NCI-H748 treated with DMSO at 0.1 percent for 48 hours (cell line): ENCODE measurements at regions not wholly inside any gene's neighbourhood (a gene's known extent, or its start where the extent isn't known, plus 50 kb on each side); places are given as distances from the start of the nearest gene placed in this dataset.

Experiments used
- DNase-seq: peaks from one replicate; lab custom pipeline; 2025; lab: John Stamatoyannopoulos, UW

DNA sequence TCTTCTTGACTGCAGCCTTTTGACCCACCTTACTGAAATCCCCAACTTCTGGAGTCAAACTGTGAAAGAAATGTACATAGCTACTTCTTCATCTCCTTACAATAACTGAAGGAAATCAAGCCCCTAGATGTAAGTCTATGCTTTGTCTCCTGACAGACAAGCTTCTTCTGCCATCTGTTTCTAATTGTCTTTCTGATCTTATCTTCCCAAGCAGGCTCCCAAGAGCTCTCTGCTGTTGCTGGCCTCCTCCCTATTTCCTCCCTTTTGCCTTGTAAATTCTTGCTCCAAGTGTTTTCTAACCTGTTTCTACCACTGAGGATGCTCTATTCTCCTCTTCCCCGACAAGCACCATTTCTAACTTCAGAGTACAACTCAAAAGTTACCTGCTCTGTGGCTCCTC, 77.4 kb upstream of the OSR1 start:
- no peak for DNase-seq

DNA sequence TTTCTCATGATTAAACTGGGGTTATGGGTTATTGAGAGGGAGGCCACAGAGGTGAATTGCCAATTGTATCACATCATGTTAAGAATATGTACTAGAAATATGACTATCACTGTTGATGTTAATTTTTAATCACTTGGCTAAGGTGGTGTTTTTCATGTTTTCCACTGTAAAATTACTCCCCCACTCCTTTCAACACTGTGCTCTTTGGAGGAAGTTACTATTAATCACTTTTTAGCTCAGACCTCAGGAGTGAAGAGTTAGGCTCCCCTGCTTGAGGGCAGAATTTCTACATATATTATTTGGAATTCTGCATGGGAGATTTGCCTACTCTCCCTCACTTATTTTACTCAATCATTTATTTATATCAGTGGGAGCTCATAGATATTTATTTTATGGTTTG, 76.0 kb upstream of the OSR1 start:
- no peak for DNase-seq

DNA sequence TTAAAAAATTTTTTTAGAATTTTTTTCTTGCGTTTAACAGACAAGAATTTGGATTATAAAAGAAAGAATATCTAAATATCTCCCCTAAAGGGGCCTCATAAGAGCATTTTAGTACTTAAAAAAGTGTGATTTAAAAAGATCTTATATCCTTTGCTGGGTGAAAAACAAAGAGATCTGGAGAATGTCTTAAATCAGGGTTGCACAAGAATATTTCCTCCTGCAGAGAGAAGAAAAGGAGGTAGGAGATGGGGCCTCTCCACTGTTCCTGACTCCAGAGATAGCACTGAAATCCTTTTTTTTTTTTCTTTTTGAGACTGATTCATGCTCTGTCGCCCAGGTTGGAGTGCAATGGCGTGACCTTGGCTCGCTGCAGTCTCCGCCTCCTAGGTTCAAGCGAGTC, 68.5 kb upstream of the OSR1 start:
- no peak for DNase-seq

DNA sequence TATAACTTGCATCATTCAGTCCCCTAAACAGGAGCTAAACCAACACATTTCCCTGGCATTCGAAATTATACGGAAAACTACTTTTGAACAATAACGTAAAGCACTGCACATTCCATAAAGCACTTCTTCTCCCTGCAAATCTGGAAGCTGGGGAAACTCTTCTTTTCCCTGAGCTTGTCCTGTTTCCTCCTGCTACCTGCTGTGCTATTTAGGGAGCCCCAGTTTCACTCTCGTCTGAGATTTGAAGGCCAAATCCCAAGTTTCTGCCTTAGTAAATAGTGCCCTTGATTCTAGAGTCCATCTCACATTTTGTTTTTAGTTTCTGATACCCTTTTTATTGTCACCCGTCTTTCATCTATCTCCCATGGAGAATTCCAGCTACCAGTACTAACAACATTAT, 67.7 kb upstream of the OSR1 start:
- no peak for DNase-seq

DNA sequence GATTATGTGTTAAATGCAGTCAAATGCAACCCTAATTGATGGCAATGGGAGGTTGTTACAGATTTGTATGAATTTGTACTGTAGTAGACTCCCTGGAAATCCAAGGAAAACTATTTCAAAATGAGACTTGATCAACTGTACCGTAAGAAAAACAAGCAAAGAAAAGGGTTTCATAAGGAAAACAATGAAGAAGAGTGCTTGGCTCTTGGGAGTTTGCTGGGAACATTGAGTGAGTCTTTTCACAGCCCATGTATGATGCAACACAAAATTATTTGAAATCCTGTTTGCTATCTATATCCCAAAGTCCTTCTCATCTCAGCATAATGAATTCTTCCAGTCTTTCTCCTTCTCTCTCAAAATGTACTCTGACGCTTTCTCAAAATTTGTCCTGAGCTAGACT, 67.0 kb upstream of the OSR1 start:
- no peak for DNase-seq

DNA sequence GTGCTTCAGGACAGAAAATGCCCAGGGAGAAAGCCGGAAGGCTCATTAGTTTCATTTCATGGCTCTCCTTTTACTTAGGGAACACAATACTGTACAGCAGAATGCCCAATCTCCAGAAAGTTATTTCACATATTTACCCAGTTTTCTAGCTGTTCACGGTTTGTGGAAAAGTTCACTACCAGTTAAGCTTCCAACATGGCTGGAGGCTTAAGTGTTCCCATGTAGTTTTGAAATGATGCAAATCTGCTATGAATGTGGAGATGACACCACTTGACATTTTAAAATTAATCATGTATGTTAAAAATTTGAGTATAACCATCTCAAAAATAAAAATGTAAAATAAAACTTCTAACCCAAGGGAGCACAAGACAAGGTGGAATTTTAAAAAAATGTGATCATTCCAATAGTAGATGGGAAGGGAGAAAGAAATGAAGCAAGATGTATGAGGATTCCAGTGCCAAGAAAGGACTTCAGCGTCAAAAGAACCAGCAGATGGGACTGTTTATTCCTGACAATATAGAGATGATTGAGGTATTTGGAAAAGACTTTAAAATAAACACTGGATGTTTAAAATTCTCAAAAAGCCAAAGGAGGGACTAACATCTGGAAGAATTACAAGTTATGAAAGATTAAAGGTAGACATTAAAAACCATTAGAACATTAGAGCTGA, 60.9 kb upstream of the OSR1 start:
- no peak for DNase-seq

DNA sequence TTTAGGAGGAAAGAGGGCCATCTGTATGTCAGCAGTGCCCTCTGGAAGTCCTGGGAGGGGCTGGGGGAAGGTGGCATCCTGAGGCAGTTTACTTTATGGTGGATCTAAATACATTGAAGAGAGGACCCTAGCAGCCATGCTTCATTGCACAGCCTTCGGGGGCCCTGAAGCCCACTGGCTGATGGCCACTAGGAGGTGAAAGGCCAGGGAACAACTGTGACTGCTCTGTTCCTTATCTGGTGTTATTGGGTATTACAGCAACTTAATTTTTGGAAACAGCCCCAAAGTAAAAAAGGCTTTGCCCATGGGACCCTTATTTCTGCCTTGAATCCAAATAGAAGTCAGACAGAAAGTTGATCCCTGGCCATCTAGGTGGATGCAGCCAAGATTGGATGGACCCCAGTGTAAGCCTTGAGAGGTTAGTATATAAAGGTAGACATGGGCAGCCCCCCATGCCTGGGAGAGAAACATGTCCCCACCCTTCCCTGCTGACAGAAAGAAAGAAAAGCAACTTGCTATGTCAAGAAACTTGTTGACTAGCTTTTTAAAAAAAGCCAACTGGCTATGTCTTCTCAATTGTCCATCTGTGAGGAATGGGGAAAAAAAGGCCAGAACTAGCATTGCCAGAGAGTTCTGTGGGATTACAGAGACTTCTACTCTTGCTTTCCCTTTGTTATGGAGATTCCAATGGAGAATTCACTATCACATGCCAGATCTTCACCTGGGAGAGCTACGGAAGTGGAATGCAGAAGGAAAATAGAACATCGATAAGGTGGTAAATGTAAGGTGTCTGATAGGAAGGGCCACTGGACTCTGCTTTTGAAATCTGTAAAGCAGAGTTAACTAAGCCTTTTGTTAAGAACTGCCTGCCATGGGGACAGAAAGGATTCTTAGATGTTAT, 58.6 kb upstream of the OSR1 start:
- DNase-seq = no peak

DNA sequence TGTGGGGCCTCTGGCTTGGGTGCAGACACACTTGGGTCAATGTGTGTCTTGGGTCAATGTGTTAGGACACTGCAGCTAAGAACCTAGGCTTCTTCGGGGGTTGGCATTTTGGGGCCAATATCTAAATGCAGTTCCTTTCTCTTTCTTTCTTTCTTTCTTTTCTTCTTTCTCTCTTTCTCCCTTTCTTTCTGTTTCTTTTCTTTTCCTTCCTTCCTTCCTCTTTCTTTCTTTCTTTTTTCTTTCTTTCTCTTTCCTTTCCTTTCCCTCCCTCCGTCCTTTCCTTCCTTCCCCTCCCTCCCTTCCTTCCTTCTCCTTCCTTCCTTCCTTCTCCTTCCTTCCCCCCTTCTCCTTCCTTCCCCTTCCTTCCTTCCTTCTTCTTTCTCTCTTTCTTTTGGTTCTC, 57.7 kb upstream of the OSR1 start:
- no peak for DNase-seq

DNA sequence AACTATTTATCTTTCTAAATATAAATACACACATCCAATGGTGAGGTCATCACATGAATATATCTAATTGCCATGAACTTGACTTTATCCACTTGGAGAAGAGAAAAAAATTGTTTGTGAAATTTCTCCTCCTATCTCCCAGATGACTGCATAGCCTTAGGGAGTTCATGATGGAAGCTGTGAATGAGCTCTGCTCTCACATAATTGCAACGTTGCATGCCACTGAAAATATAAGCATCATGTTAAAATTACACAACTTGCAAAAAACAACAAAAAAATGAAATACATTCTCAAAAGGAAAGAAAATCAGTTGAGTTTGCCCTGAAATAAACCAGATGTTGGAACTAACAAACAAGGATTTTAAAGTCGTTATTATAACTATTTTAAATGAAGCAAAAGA, 50.6 kb upstream of the OSR1 start:
- DNase-seq = no peak

DNA sequence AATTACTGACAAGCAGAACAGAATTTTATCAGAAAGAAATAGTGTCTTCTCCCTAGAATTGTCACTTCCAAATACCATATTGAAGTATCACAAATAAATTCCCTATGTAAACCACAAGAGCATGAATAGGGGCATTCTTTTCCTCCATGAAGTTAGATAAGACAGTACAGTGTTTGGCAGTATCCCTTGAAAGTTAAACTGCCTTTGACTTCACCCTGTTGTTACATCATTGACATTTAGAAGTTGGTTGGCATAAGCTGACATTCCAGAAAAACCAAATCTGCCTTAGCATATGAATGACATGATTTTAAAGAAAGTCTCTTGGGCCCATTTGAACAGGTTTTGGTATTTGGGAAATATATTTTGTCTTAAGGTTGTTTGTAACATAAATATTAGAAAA, 50.2 kb upstream of the OSR1 start:
- no peak for DNase-seq
